ENCODE measurements at regions not wholly inside any gene's neighbourhood (a gene's known extent, or its start where the extent isn't known, plus 50 kb on each side); places are given as distances from the start of the nearest gene placed in this dataset.

GRCh38 chr15:46344115-46344724 lies 709.4 kb downstream of the SQOR start:
- TF ChIP-seq CTCF (IDR thresholded peaks at IDR 0.05) (no peak), EP300 (IDR thresholded peaks at IDR 0.05) (no peak), POLR2A (IDR thresholded peaks at IDR 0.05) (no peak)
